H1 (cell line): ENCODE measurements at regions not wholly inside any gene's neighbourhood (a gene's known extent, or its start where the extent isn't known, plus 50 kb on each side); places are given as distances from the start of the nearest gene placed in this dataset.

Experiments used
- CTCF ChIA-PET: fragments of 300-600 bp; sonication (Branson Sonifier 250); formaldehyde crosslinking; loops from one replicate; lab custom pipeline; 2021; ENCODE audit not compliant: partially characterized antibody; lab: Charles Lee
- POLR2A ChIA-PET: fragments of 300-600 bp; sonication (Branson Sonifier 250); formaldehyde crosslinking; loops from one replicate; lab custom pipeline; 2021; ENCODE audit warnings: inconsistent platforms; ENCODE audit not compliant: partially characterized antibody; lab: Charles Lee
- DNase-seq, 2 experiments: peaks; one replicate each; pipeline versions ENCODE4 v3.0.0 to v3.0.0-alpha.2; 2010 to 2022; ENCODE audit warnings: low spot score in 2 of 2, low read depth in 1 of 2, mixed read lengths in 1 of 2
- FAIRE-seq: peaks from 2 replicates; lab custom pipeline; 2011; peaks lifted over from hg19 to GRCh38; lab: Jason Lieb, UNC
- H2AFZ ChIP-seq: 2 replicates; pipeline ENCODE4 v1.8.1; 2012; ENCODE audit warnings: low read length, inconsistent platforms
- H2AK5ac ChIP-seq: 2 replicates; pipeline ENCODE4 v1.6.1; 2013; ENCODE audit warnings: low read depth, low read length
- H2BK120ac ChIP-seq: replicated peaks from 2 replicates; pipeline ENCODE3; 2013; ENCODE audit warnings: low read depth, low read length, inconsistent platforms
- H2BK12ac ChIP-seq: 2 replicates; pipeline ENCODE4 v1.6.1; 2013; ENCODE audit warnings: low read depth, low read length
- H2BK15ac ChIP-seq: 2 replicates; pipeline ENCODE4 v1.6.1; 2013; ENCODE audit warnings: low read length
- H2BK20ac ChIP-seq: 2 replicates; pipeline ENCODE4 v1.6.1; 2013; ENCODE audit warnings: low read length
- H2BK5ac ChIP-seq: 2 replicates; pipeline ENCODE4 v1.6.1; 2013; ENCODE audit warnings: low read depth, low read length
- H3K14ac ChIP-seq: 2 replicates; pipeline ENCODE4 v1.6.1; 2013; ENCODE audit warnings: inconsistent platforms; ENCODE audit not compliant: insufficient read length
- H3K18ac ChIP-seq: 2 replicates; pipeline ENCODE4 v1.6.1; 2013; ENCODE audit warnings: low read length; ENCODE audit errors: extremely low read depth
- H3K23ac ChIP-seq: 2 replicates; pipeline ENCODE4 v1.6.1; 2013; ENCODE audit warnings: inconsistent platforms; ENCODE audit not compliant: insufficient read length
- H3K23me2 ChIP-seq: 2 replicates; pipeline ENCODE4 v1.6.1; 2013; ENCODE audit warnings: low read depth, low read length
- H3K27ac ChIP-seq: 2 replicates; pipeline ENCODE4 v1.6.1; 2011; ENCODE audit warnings: low read depth, low read length, inconsistent platforms
- H3K27me3 ChIP-seq, 4 experiments: replicated peaks in 1 of 4; 1 replicate in 1 of 4; 2 replicates in 3 of 4; pipeline versions ENCODE4 v1.6.1 to v1.8.1; 2011 to 2013; ENCODE audit warnings: low read length in 3 of 4, mild to moderate bottlenecking in 3 of 4, inconsistent platforms in 2 of 4, mixed read lengths in 2 of 4, moderate library complexity in 1 of 4; ENCODE audit not compliant: control insufficient read depth in 3 of 4, insufficient read depth in 3 of 4; ENCODE audit errors: extremely low read depth in 1 of 4
- H3K36me3 ChIP-seq, 4 experiments: 2 replicates each; pipeline versions ENCODE4 v1.6.1 to v1.8.1; 2011 to 2013; ENCODE audit warnings: mild to moderate bottlenecking in 4 of 4, low read length in 3 of 4, moderate library complexity in 2 of 4, control low read depth in 1 of 4, inconsistent platforms in 1 of 4; ENCODE audit not compliant: insufficient read depth in 4 of 4, control insufficient read depth in 2 of 4
- H3K4ac ChIP-seq: replicated peaks from 2 replicates; pipeline ENCODE3; 2013; ENCODE audit warnings: low read length, low read depth, mixed read lengths, inconsistent platforms; ENCODE audit not compliant: insufficient read length
- H3K4me1 ChIP-seq, 4 experiments: replicated peaks in 1 of 4; 1 replicate in 1 of 4; 2 replicates in 3 of 4; pipeline versions ENCODE4 v1.6.1 to v1.8.1; 2011 to 2013; ENCODE audit warnings: low read length in 3 of 4, inconsistent platforms in 2 of 4, mixed read lengths in 1 of 4; ENCODE audit not compliant: insufficient read depth in 4 of 4, control insufficient read depth in 3 of 4
- H3K4me2 ChIP-seq, 2 experiments: 2 replicates each; pipeline versions ENCODE4 v1.6.1 to v1.8.1; 2011 to 2013; ENCODE audit warnings: low read depth in 2 of 2, low read length in 2 of 2, control low read depth in 1 of 2, inconsistent platforms in 1 of 2, mild to moderate bottlenecking in 1 of 2; ENCODE audit not compliant: insufficient read depth in 1 of 2
- H3K4me3 ChIP-seq, 4 experiments: fragments of 200-600, 300-600 bp in 1 of 4; sonication (generic), shearing (Covaris generic), sonication (Bioruptor Twin) in 1 of 4; 2 replicates each; pipeline versions ENCODE4 v1.5.1 to v1.8.1; 2011 to 2016; ENCODE audit warnings: low read length in 4 of 4, low read depth in 3 of 4, control low read depth in 2 of 4, inconsistent platforms in 2 of 4, mild to moderate bottlenecking in 2 of 4, mixed read lengths in 1 of 4, moderate library complexity in 1 of 4; ENCODE audit not compliant: insufficient read depth in 2 of 4; ENCODE audit errors: extremely low read depth in 1 of 4
- H3K56ac ChIP-seq: replicated peaks from 2 replicates; pipeline ENCODE3; 2013; ENCODE audit warnings: low read depth, mild to moderate bottlenecking, mixed read lengths, low read length, inconsistent platforms; ENCODE audit not compliant: insufficient read length
- H3K79me1 ChIP-seq: 2 replicates; pipeline ENCODE4 v1.6.1; 2013; ENCODE audit warnings: low read depth, low read length, control low read depth
- H3K79me2 ChIP-seq, 2 experiments: 2 replicates each; pipeline versions ENCODE4 v1.6.1 to v1.8.1; 2012 to 2013; ENCODE audit warnings: low read length in 2 of 2, mild to moderate bottlenecking in 2 of 2, inconsistent platforms in 1 of 2; ENCODE audit not compliant: insufficient read depth in 2 of 2, control insufficient read depth in 1 of 2
- H3K9ac ChIP-seq, 4 experiments: replicated peaks in 1 of 4; 1 replicate in 1 of 4; 2 replicates in 3 of 4; pipeline versions ENCODE4 v1.6.1 to v1.8.1; 2011 to 2013; ENCODE audit warnings: low read depth in 3 of 4, low read length in 3 of 4, control low read depth in 2 of 4, mild to moderate bottlenecking in 2 of 4, moderate library complexity in 2 of 4, inconsistent platforms in 1 of 4; ENCODE audit errors: extremely low read depth in 1 of 4
- H3K9me3 ChIP-seq, 2 experiments: 2 replicates each; pipeline versions ENCODE4 v1.6.1 to v1.8.1; 2012 to 2013; ENCODE audit warnings: mild to moderate bottlenecking in 2 of 2, moderate library complexity in 2 of 2, control low read depth in 1 of 2, inconsistent platforms in 1 of 2, low read depth in 1 of 2, low read length in 1 of 2, mixed read lengths in 1 of 2; ENCODE audit not compliant: insufficient read depth in 2 of 2
- H4K20me1 ChIP-seq, 2 experiments: replicated peaks in 1 of 2; 2 replicates each; pipeline versions ENCODE3 to v1.8.1; 2011 to 2013; ENCODE audit warnings: inconsistent platforms in 2 of 2, low read length in 2 of 2, mild to moderate bottlenecking in 1 of 2; ENCODE audit not compliant: insufficient read depth in 2 of 2, control insufficient read depth in 1 of 2
- H4K5ac ChIP-seq: 2 replicates; pipeline ENCODE4 v1.6.1; 2013; ENCODE audit warnings: low read length, low read depth, mixed read lengths, inconsistent platforms; ENCODE audit not compliant: insufficient read length
- H4K8ac ChIP-seq: 2 replicates; pipeline ENCODE4 v1.8.0; 2013; ENCODE audit warnings: mild to moderate bottlenecking, moderate library complexity, low read length, inconsistent platforms; ENCODE audit not compliant: insufficient read depth; ENCODE audit errors: extremely low read depth
- H4K91ac ChIP-seq: replicated peaks from 2 replicates; pipeline ENCODE3; 2013; ENCODE audit warnings: low read length, mixed read lengths, inconsistent platforms; ENCODE audit not compliant: insufficient read length
- HDAC2 ChIP-seq, 2 experiments: fragments of 300-600 bp in 1 of 2; sonication (generic) in 1 of 2; IDR thresholded peaks; 2 replicates each; pipeline ENCODE4 v1.6.1; 2011 to 2012; ENCODE audit warnings: low read depth in 2 of 2, low read length in 2 of 2, mild to moderate bottlenecking in 2 of 2, moderate library complexity in 2 of 2, borderline replicate concordance in 1 of 2, inconsistent platforms in 1 of 2
- RXRA ChIP-seq: IDR thresholded peaks from 2 replicates; pipeline ENCODE4 v1.6.1; 2011; ENCODE audit warnings: low read depth, mild to moderate bottlenecking, low read length, moderate library complexity; ENCODE audit not compliant: insufficient read depth

- Histone ChIP-seq H3K14ac (no peak overlapping the region), H3K4me3 (no peak overlapping the region), H2BK20ac (no peak overlapping the region), H3K27me3 (no peaks in the 10 kb centered on the region), H2AFZ (no peak overlapping the region), H4K91ac (no peak overlapping the region), H3K27ac (no peak overlapping the region), H4K20me1 (no peaks in the 10 kb centered on the region), H3K9ac (no peak overlapping the region), H3K4ac (no peak overlapping the region), H3K36me3 (no peaks in the 10 kb centered on the region), H4K8ac (no peak overlapping the region), H2BK5ac (no peak overlapping the region), H3K9me3 (no peaks in the 10 kb centered on the region), H2BK15ac (no peak overlapping the region), H2BK12ac (no peak overlapping the region), H3K79me2 (no peaks in the 10 kb centered on the region), H3K4me1 (no peaks in the 10 kb centered on the region), H3K4me2 (no peak overlapping the region), H3K23ac (no peak overlapping the region), H3K23me2 (no peaks in the 10 kb centered on the region), H4K5ac (no peak overlapping the region), H3K18ac (no peak overlapping the region), H2AK5ac (no peak overlapping the region), H3K56ac (no peak overlapping the region), H3K79me1 (no peaks in the 10 kb centered on the region), H2BK120ac (no peak overlapping the region)
- FAIRE-seq (no peak), DNase-seq (no peak)
- ChIA-PET CTCF (interaction anchor here (1.6 kb wide), 1 partner anchor 14 kb away, joined by 6 read pairs; no protein-coding TSS in a partner anchor), POLR2A (no interaction called here)
- TF ChIP-seq RXRA (no peak), HDAC2 (IDR thresholded peaks at IDR 0.05; ENCODE audit: borderline replicate concordance in 1 of 2, low read depth in 2 of 2, low read length in 2 of 2) (no peak)
These were observed 111.6 kb upstream of the BTG1 start for GRCh38 chr12:92257261-92257660.
